IMR-90 (cell line): ENCODE measurements at regions not wholly inside any gene's neighbourhood (a gene's known extent, or its start where the extent isn't known, plus 50 kb on each side); places are given as distances from the start of the nearest gene placed in this dataset.

Source experiments
- ATAC-seq: fragments of 200-7000 bp; cut with Tn5 transposase; 2 replicates; pipeline ENCODE4 v1.9.1; 2020; ENCODE audit warnings: low read depth, mild to moderate bottlenecking, moderate library complexity
- BruUV-seq: library from RNA; stranded (reverse); fragments of 400-500 nt; replicated peaks from 2 replicates; lab custom pipeline; 2021; lab: Mats Ljungman, UMichigan
- CTCF ChIA-PET: fragments of 300-600 bp; formaldehyde crosslinking; extraction: SDS; loops from one replicate; lab custom pipeline; 2021; ENCODE audit warnings: antibody characterized with exemption; lab: Yijun Ruan, JAX
- POLR2A ChIA-PET: fragments of 300-600 bp; sonication (Branson Sonifier 250); formaldehyde crosslinking; loops from one replicate; lab custom pipeline; 2022; ENCODE audit warnings: antibody characterized with exemption; ENCODE audit not compliant: unreplicated experiment; lab: Charles Lee
- DNase-seq: peaks from one replicate; pipeline ENCODE4 v3.0.0; 2013
- H2AFZ ChIP-seq: replicated peaks from 2 replicates; pipeline ENCODE3; 2013; ENCODE audit warnings: low read length, mild to moderate bottlenecking; ENCODE audit not compliant: poor library complexity
- H2AK5ac ChIP-seq: 2 replicates; pipeline ENCODE4 v1.6.1; 2013; ENCODE audit warnings: low read depth, low read length, inconsistent platforms
- H2AK9ac ChIP-seq: replicated peaks from 2 replicates; pipeline ENCODE3; 2013; ENCODE audit warnings: mild to moderate bottlenecking, low read depth, low read length, moderate library complexity; ENCODE audit not compliant: poor library complexity
- H2BK120ac ChIP-seq: 2 replicates; pipeline ENCODE4 v1.6.1; 2013; ENCODE audit warnings: low read depth, low read length, inconsistent platforms
- H2BK15ac ChIP-seq: 3 replicates; pipeline ENCODE4 v1.6.1; 2013; ENCODE audit warnings: low read depth, low read length, inconsistent platforms
- H2BK20ac ChIP-seq: 2 replicates; pipeline ENCODE4 v1.6.1; 2013; ENCODE audit warnings: low read depth, mild to moderate bottlenecking, inconsistent platforms, low read length, moderate library complexity
- H2BK5ac ChIP-seq: 2 replicates; pipeline ENCODE4 v1.6.1; 2013; ENCODE audit warnings: mild to moderate bottlenecking, low read depth, low read length, inconsistent platforms; ENCODE audit not compliant: poor library complexity, severe bottlenecking
- H3K14ac ChIP-seq: replicated peaks from 2 replicates; pipeline ENCODE4 v1.6.1; 2013; ENCODE audit warnings: low read depth, low read length, inconsistent platforms
- H3K18ac ChIP-seq: 2 replicates; pipeline ENCODE4 v1.6.1; 2013; ENCODE audit warnings: low read depth, low read length, control low read depth
- H3K23ac ChIP-seq: 2 replicates; pipeline ENCODE4 v1.6.1; 2013; ENCODE audit warnings: low read depth, low read length, inconsistent platforms
- H3K27ac ChIP-seq: 2 replicates; pipeline ENCODE4 v1.5.1; 2013; ENCODE audit warnings: mild to moderate bottlenecking, control low read depth, low read length; ENCODE audit not compliant: insufficient read depth
- H3K27me3 ChIP-seq: 2 replicates; pipeline ENCODE4 v1.6.1; 2013; ENCODE audit warnings: low read length; ENCODE audit not compliant: control insufficient read depth, insufficient read depth
- H3K36me3 ChIP-seq: 2 replicates; pipeline ENCODE4 v1.6.1; 2013; ENCODE audit warnings: low read length, mixed read lengths; ENCODE audit not compliant: control insufficient read depth, insufficient read depth
- H3K4ac ChIP-seq: 2 replicates; pipeline ENCODE4 v1.6.1; 2013; ENCODE audit warnings: low read depth, low read length, inconsistent platforms
- H3K4me1 ChIP-seq: 2 replicates; pipeline ENCODE4 v1.6.1; 2013; ENCODE audit warnings: low read length, mixed read lengths; ENCODE audit not compliant: control insufficient read depth, insufficient read depth
- H3K4me2 ChIP-seq: 2 replicates; pipeline ENCODE4 v1.6.1; 2013; ENCODE audit warnings: low read depth, mild to moderate bottlenecking, control low read depth, low read length, moderate library complexity
- H3K4me3 ChIP-seq: 2 replicates; pipeline ENCODE4 v1.5.1; 2013; ENCODE audit warnings: low read depth, mild to moderate bottlenecking, control low read depth, low read length, moderate library complexity; ENCODE audit not compliant: insufficient read depth
- H3K56ac ChIP-seq: 2 replicates; pipeline ENCODE4 v1.6.1; 2013; ENCODE audit warnings: low read length, inconsistent platforms; ENCODE audit not compliant: insufficient read depth; ENCODE audit errors: extremely low read depth
- H3K79me1 ChIP-seq, 2 experiments: 2 replicates each; pipeline ENCODE4 v1.6.1; 2013; ENCODE audit warnings: low read length in 2 of 2, inconsistent platforms in 1 of 2, low read depth in 1 of 2
- H3K9ac ChIP-seq: 2 replicates; pipeline ENCODE4 v1.6.1; 2013; ENCODE audit warnings: low read depth, low read length, control low read depth
- H3K9me1 ChIP-seq: 2 replicates; pipeline ENCODE4 v1.6.1; 2013; ENCODE audit warnings: low read length, inconsistent platforms; ENCODE audit not compliant: insufficient read depth
- H3K9me3 ChIP-seq: 2 replicates; pipeline ENCODE4 v1.6.1; 2013; ENCODE audit warnings: low read length; ENCODE audit not compliant: control insufficient read depth, insufficient read depth
- H4K20me1 ChIP-seq: 2 replicates; pipeline ENCODE4 v1.6.1; 2013; ENCODE audit warnings: low read length, inconsistent platforms; ENCODE audit not compliant: insufficient read depth
- H4K5ac ChIP-seq: 2 replicates; pipeline ENCODE4 v1.6.1; 2013; ENCODE audit warnings: mild to moderate bottlenecking, low read depth, low read length, control low read depth
- H4K8ac ChIP-seq, 2 experiments: 2 replicates each; pipeline ENCODE4 v1.6.1; 2013; ENCODE audit warnings: low read depth in 2 of 2, low read length in 2 of 2, control low read depth in 1 of 2, inconsistent platforms in 1 of 2
- H4K91ac ChIP-seq: 2 replicates; pipeline ENCODE4 v1.6.1; 2013; ENCODE audit warnings: low read depth, low read length, inconsistent platforms; ENCODE audit not compliant: insufficient read depth
- BHLHE40 ChIP-seq: fragments of 150-350 bp; IDR thresholded peaks from 2 replicates; pipeline ENCODE4 v1.6.1; 2016; ENCODE audit warnings: mild to moderate bottlenecking, low read depth, low read length
- CTCF ChIP-seq: conservative IDR thresholded peaks from 2 replicates; pipeline ENCODE4 v1.5.1; 2012; ENCODE audit warnings: mild to moderate bottlenecking, low read depth, low read length, improper control_type of control experiment
- MAFK ChIP-seq: IDR thresholded peaks from 2 replicates; pipeline ENCODE4 v1.6.1; 2012; ENCODE audit warnings: low read depth, low read length, improper control_type of control experiment
- MXI1 ChIP-seq: IDR thresholded peaks from 2 replicates; pipeline ENCODE4 v1.6.1; 2012; ENCODE audit warnings: low read depth, mild to moderate bottlenecking, low read length, moderate library complexity, borderline replicate concordance
- SMC3 ChIP-seq: fragments of 150-350 bp; IDR thresholded peaks from 2 replicates; pipeline ENCODE4 v1.6.1; 2016; ENCODE audit warnings: low read depth, mild to moderate bottlenecking, antibody characterized with exemption, low read length, moderate library complexity
- WGBS, 2 experiments: methylation state at CpG; one replicate each; pipeline versions ENCODE4 v1.1.5 to v1.1.7; 2013; ENCODE audit warnings: missing lambda C conversion rate in 2 of 2; ENCODE audit not compliant: insufficient read length in 1 of 2; ENCODE audit errors: extremely low coverage in 2 of 2; 5-methylcytosine and 5-hydroxymethylcytosine counted together
- dilution Hi-C: fragments of 300-500 bp; cut with HindIII; formaldehyde crosslinking; loops from one replicate; pipeline ENCODE4 v1.14.3; 2018; ENCODE audit warnings: low sequenced_read_pairs; ENCODE audit not compliant: unreplicated experiment
- in situ Hi-C: fragments of 300-500 bp; cut with MboI; formaldehyde crosslinking; loops from 3 replicates; pipeline ENCODE4 v1.14.3; 2019; ENCODE audit warnings: low sequenced_read_pairs, inconsistent platforms, mixed read lengths
- intact Hi-C: fragments of 100-400 bp; cut with micrococcal nuclease; formaldehyde crosslinking; loops from 2 replicates; pipeline ENCODE4 v1.10.0; 2022

DNA sequence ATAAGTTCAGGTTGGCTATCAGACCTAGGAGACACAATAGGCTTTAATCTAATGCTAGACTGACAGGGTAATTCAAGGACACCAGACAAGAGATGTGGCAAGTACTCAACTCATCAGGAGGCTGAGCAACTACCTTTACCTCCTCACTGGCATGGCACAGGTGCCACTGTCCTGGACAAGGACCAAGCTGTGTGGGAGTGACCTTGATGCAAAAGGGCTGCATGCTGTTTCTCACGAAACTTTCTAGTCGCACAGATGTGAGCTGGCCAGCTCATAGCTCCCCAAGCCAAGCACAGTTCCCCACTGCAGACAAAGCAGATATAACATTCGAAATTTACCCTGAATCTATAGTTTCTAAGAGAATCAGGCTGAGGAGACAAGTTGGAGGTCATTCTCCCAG lies 207.6 kb upstream of the GHITM start:
- Histone ChIP-seq H3K36me3 (no peaks in the 10 kb centered on the region), H3K14ac (no peak overlapping the region), H2BK5ac (no peak overlapping the region), H2AK9ac (no peak overlapping the region), H3K23ac (no peak overlapping the region), H3K56ac (no peak overlapping the region), H4K8ac (no peak overlapping the region), H3K18ac (no peak overlapping the region), H3K9me1 (no peaks in the 10 kb centered on the region), H3K79me1 (no peaks in the 10 kb centered on the region), H3K9ac (no peak overlapping the region), H3K4me3 (no peak overlapping the region), H4K91ac (no peak overlapping the region), H3K27ac (no peak overlapping the region), H3K27me3 (no peaks in the 10 kb centered on the region), H2BK20ac (no peak overlapping the region), H4K20me1 (no peaks in the 10 kb centered on the region), H3K9me3 (peaks cover 6% of the 10 kb centered on the region; the same call in 1 of the 2 replicates), H2BK15ac (no peak overlapping the region), H2AFZ (no peak overlapping the region), H3K4me1 (no peaks in the 10 kb centered on the region), H2AK5ac (no peak overlapping the region), H4K5ac (no peak overlapping the region), H3K4ac (no peak overlapping the region), H2BK120ac (no peak overlapping the region), H3K4me2 (no peak overlapping the region)
- dilution Hi-C loops: no loop called here
- DNase-seq (no peak), ATAC-seq (no peak)
- POLR2A ChIA-PET: no interaction called here
- in situ Hi-C loops: no loop called here
- WGBS, 2 experiments: 0% methylated on average over 1 of the region's 3 CpGs; no CpG with 5 or more reads in 1 of the 2 experiments
- no TSS peak for BruUV-seq
- CTCF ChIA-PET: no interaction called here
- intact Hi-C loops: no loop called here
- TF ChIP-seq BHLHE40 (no peak), CTCF (no peak), SMC3 (no peak), MXI1 (no peak), MAFK (no peak)
